WTC11 (cell line): ENCODE measurements at regions not wholly inside any gene's neighbourhood (a gene's known extent, or its start where the extent isn't known, plus 50 kb on each side); places are given as distances from the start of the nearest gene placed in this dataset.
"Not testable (repeated sequence)": the region's sequence is repeated elsewhere in the genome, so short reads cannot be mapped to it uniquely, and the experiment has no call there.

Source experiments
- ATAC-seq: fragments of 200-7000 bp; cut with Tn5 transposase; 2 replicates; pipeline ENCODE4 v1.10.0; 2021; ENCODE audit warnings: mild to moderate bottlenecking, moderate library complexity
- CTCF ChIA-PET: fragments of 300-600 bp; sonication (Branson Sonifier 250); formaldehyde crosslinking; loops from one replicate; lab custom pipeline; 2021; ENCODE audit warnings: antibody characterized with exemption; lab: Charles Lee
- POLR2A ChIA-PET: fragments of 350-600 bp; sonication (Branson Sonifier 250); formaldehyde crosslinking; loops from one replicate; lab custom pipeline; 2021; ENCODE audit warnings: antibody characterized with exemption; lab: Charles Lee
- DNase-seq: peaks from one replicate; pipeline ENCODE4 v3.0.0; 2021; ENCODE audit warnings: low spot score
- H3K27ac Mint-ChIP-seq: 2 replicates; pipeline ENCODE4 v1.8.0; 2021; ENCODE audit warnings: mixed read lengths
- H3K27me3 Mint-ChIP-seq: 2 replicates; pipeline ENCODE4 v1.8.0; 2021; ENCODE audit warnings: low read depth, mild to moderate bottlenecking, moderate library complexity, mixed read lengths
- H3K36me3 Mint-ChIP-seq: 2 replicates; pipeline ENCODE4 v1.8.0; 2021; ENCODE audit warnings: mixed read lengths
- H3K4me1 Mint-ChIP-seq: 2 replicates; pipeline ENCODE4 v1.8.0; 2022; ENCODE audit warnings: mixed read lengths
- H3K4me3 Mint-ChIP-seq: 2 replicates; pipeline ENCODE4 v1.8.0; 2021; ENCODE audit warnings: mild to moderate bottlenecking, moderate library complexity, mixed read lengths
- H3K9me3 Mint-ChIP-seq: 2 replicates; pipeline ENCODE4 v1.8.0; 2021; ENCODE audit warnings: mixed read lengths
- ELF4 ChIP-seq: sonication (generic); formaldehyde crosslinking; IDR thresholded peaks from 2 replicates; pipeline ENCODE4 v1.8.1; 2022; ENCODE audit warnings: low read depth, mild to moderate bottlenecking, moderate library complexity, missing genetic modification reagents
- GABPB1 ChIP-seq: sonication (generic); formaldehyde crosslinking; IDR thresholded peaks from 2 replicates; pipeline ENCODE4 v1.8.1; 2023; ENCODE audit warnings: mild to moderate bottlenecking, missing genetic modification reagents
- GTF2I ChIP-seq: fragments of 250-450 bp; sonication (Bioruptor Pico); conservative IDR thresholded peaks from 2 replicates; pipeline ENCODE4 v1.4.0; 2021; ENCODE audit warnings: mild to moderate bottlenecking
- HMGXB4 ChIP-seq: sonication (generic); formaldehyde crosslinking; IDR thresholded peaks from 2 replicates; pipeline ENCODE4 v1.8.1; 2023; ENCODE audit warnings: mild to moderate bottlenecking, moderate library complexity, missing genetic modification reagents
- IRF2 ChIP-seq: sonication (generic); formaldehyde crosslinking; IDR thresholded peaks from 2 replicates; pipeline ENCODE4 v1.8.0; 2022; ENCODE audit warnings: low read depth, missing genetic modification reagents, borderline replicate concordance
- MYBL2 ChIP-seq: sonication (generic); formaldehyde crosslinking; IDR thresholded peaks from 2 replicates; pipeline ENCODE4 v1.8.1; 2023; ENCODE audit warnings: mild to moderate bottlenecking, moderate library complexity, missing genetic modification reagents
- NR1H2 ChIP-seq: sonication (generic); formaldehyde crosslinking; IDR thresholded peaks from 2 replicates; pipeline ENCODE4 v1.9.0; 2021; ENCODE audit warnings: mild to moderate bottlenecking, moderate library complexity, missing genetic modification reagents
- NR3C1 ChIP-seq: sonication (generic); formaldehyde crosslinking; conservative IDR thresholded peaks from 2 replicates; pipeline ENCODE4 v1.8.1; 2023; ENCODE audit warnings: low read depth, mild to moderate bottlenecking, missing genetic modification reagents
- PRRX2 ChIP-seq: fragments of 250-450 bp; sonication (Bioruptor Pico); IDR thresholded peaks from 2 replicates; pipeline ENCODE4 v1.8.0; 2021; ENCODE audit warnings: mild to moderate bottlenecking
- RELA ChIP-seq: sonication (generic); formaldehyde crosslinking; IDR thresholded peaks from 2 replicates; pipeline ENCODE4 v1.8.1; 2022; ENCODE audit warnings: missing genetic modification reagents, mild to moderate bottlenecking, borderline replicate concordance
- RORB ChIP-seq: fragments of 250-450 bp; sonication (Bioruptor Pico); IDR thresholded peaks from 2 replicates; pipeline ENCODE4 v1.9.0; 2021; ENCODE audit warnings: mild to moderate bottlenecking
- ZBTB21 ChIP-seq: sonication (generic); formaldehyde crosslinking; IDR thresholded peaks from 2 replicates; pipeline ENCODE4 v1.8.1; 2023; ENCODE audit warnings: mild to moderate bottlenecking, missing genetic modification reagents, borderline replicate concordance
- ZNF121 ChIP-seq: sonication (generic); formaldehyde crosslinking; IDR thresholded peaks from 2 replicates; pipeline ENCODE4 v1.8.0; 2023; ENCODE audit warnings: missing genetic modification reagents
- ZNF317 ChIP-seq: sonication (generic); formaldehyde crosslinking; IDR thresholded peaks from 2 replicates; pipeline ENCODE4 v1.8.1; 2023; ENCODE audit warnings: low read depth, mild to moderate bottlenecking, moderate library complexity, missing genetic modification reagents, borderline replicate concordance
- ZNF423 ChIP-seq: fragments of 250-450 bp; sonication (Bioruptor Pico); IDR thresholded peaks from 2 replicates; pipeline ENCODE4 v2.1.2; 2022; ENCODE audit warnings: mild to moderate bottlenecking, moderate library complexity
- TF ChIP-seq, protein P1 (sequence below): sonication (generic); formaldehyde crosslinking; IDR thresholded peaks from 2 replicates; pipeline ENCODE4 v1.8.0; 2023; ENCODE audit warnings: missing genetic modification reagents, mild to moderate bottlenecking, borderline replicate concordance
- TF ChIP-seq, protein P2 (sequence below): sonication (generic); formaldehyde crosslinking; IDR thresholded peaks from 2 replicates; pipeline ENCODE4 v1.8.1; 2022; ENCODE audit warnings: mild to moderate bottlenecking, missing genetic modification reagents, moderate library complexity, borderline replicate concordance
- TF ChIP-seq, protein P3 (sequence below): fragments of 250-450 bp; sonication (Bioruptor Pico); IDR thresholded peaks from 2 replicates; pipeline ENCODE4 v1.9.0; 2021; ENCODE audit warnings: mild to moderate bottlenecking
- TF ChIP-seq, protein P4 (sequence below): fragments of 250-450 bp; sonication (Bioruptor Pico); conservative IDR thresholded peaks from 2 replicates; pipeline ENCODE4 v1.9.0; 2021; ENCODE audit warnings: mild to moderate bottlenecking

DNA sequence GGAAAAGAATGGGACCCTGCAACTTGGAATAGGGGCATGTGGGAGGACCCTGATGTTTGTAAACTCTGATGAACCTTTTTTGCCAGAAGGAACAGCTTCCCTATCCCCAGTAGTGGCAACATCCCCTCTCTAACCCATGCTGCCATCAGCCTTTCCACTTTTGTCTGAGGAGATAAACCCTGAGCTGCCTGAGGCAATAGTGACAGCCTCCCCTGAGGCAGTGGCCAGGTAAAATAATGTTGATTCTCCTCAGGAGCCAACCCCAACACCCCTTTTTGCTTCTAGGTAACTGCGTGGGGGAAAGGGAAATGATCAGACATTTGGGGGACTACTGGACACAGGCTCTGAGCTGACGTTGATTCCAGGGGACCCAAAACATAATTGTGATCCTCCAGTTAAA lies 106.8 kb upstream of the NPAS2 start (continued):
- TF ChIP-seq, protein P1, sequence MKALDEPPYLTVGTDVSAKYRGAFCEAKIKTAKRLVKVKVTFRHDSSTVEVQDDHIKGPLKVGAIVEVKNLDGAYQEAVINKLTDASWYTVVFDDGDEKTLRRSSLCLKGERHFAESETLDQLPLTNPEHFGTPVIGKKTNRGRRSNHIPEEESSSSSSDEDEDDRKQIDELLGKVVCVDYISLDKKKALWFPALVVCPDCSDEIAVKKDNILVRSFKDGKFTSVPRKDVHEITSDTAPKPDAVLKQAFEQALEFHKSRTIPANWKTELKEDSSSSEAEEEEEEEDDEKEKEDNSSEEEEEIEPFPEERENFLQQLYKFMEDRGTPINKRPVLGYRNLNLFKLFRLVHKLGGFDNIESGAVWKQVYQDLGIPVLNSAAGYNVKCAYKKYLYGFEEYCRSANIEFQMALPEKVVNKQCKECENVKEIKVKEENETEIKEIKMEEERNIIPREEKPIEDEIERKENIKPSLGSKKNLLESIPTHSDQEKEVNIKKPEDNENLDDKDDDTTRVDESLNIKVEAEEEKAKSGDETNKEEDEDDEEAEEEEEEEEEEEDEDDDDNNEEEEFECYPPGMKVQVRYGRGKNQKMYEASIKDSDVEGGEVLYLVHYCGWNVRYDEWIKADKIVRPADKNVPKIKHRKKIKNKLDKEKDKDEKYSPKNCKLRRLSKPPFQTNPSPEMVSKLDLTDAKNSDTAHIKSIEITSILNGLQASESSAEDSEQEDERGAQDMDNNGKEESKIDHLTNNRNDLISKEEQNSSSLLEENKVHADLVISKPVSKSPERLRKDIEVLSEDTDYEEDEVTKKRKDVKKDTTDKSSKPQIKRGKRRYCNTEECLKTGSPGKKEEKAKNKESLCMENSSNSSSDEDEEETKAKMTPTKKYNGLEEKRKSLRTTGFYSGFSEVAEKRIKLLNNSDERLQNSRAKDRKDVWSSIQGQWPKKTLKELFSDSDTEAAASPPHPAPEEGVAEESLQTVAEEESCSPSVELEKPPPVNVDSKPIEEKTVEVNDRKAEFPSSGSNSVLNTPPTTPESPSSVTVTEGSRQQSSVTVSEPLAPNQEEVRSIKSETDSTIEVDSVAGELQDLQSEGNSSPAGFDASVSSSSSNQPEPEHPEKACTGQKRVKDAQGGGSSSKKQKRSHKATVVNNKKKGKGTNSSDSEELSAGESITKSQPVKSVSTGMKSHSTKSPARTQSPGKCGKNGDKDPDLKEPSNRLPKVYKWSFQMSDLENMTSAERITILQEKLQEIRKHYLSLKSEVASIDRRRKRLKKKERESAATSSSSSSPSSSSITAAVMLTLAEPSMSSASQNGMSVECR = no peak
- no peak for TF ChIP-seq NR3C1 (CRISPR knock-in tag)
- TF ChIP-seq IRF2 (CRISPR knock-in tag) = no peak
- TF ChIP-seq GTF2I (CRISPR knock-in tag) = no peak
- TF ChIP-seq GABPB1 (CRISPR knock-in tag) = no peak
- TF ChIP-seq MYBL2 (CRISPR knock-in tag) = no peak
- TF ChIP-seq ZNF317 (CRISPR knock-in tag) = no peak
- TF ChIP-seq ZNF121 (CRISPR knock-in tag) = no peak
- TF ChIP-seq ZBTB21 = no peak
- TF ChIP-seq, protein P2, sequence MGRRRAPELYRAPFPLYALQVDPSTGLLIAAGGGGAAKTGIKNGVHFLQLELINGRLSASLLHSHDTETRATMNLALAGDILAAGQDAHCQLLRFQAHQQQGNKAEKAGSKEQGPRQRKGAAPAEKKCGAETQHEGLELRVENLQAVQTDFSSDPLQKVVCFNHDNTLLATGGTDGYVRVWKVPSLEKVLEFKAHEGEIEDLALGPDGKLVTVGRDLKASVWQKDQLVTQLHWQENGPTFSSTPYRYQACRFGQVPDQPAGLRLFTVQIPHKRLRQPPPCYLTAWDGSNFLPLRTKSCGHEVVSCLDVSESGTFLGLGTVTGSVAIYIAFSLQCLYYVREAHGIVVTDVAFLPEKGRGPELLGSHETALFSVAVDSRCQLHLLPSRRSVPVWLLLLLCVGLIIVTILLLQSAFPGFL (CRISPR knock-in tag) = no peak

DNA sequence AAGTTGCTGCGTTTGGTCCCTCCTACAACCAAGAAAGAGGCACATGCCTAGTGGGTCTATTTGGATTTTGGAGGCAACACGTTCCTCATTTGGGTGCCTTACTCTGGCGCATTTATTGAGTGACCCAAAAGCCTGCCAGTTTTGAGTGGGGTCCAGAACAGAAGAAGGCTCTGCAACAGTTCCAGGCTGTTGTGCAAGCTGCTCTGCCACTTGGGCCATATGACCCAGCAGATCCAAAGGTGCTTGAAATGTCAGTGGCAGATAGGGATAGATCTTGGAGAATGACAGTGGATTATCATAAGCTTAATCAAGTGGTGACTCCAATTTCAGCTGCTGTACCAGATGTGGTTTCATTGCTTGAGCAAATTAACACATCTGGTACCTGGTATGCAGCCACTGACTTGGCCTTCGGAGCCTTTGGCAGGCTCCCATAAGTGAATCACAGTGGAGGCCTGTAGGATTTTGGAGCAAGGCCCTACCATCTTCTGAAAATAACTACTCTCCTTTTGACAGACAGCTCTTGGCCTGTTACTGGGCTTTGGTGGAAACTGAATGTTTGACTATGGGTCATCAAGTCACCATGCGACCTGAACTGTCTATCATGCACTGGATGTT lies 105.4 kb upstream of the NPAS2 start:
- H3K36me3 Mint-ChIP-seq, H3K4me1 Mint-ChIP-seq, H3K9me3 Mint-ChIP-seq, H3K27me3 Mint-ChIP-seq, CTCF ChIA-PET, DNase-seq, ATAC-seq, H3K4me3 Mint-ChIP-seq, POLR2A ChIA-PET, H3K27ac Mint-ChIP-seq: not testable (repeated sequence)

DNA sequence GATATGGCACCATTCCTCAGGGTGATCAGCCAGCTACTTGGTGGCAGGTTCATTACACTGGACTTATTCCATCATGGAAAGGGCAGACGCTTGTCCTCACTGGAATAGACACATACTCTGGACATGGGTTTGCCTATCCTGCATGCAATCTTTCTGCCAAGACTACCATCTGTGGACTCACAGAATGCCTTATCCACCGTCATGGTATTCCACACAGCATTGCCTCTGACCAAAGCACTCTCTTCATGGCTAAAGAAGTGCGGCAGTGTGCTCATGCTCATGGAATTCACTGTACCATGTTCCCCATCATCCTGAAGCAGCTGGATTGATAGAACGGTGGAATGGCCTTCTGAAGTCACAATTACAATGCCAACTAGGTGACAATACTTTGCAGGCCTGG lies 104.1 kb upstream of the NPAS2 start:
- H3K9me3 Mint-ChIP-seq, POLR2A ChIA-PET, ATAC-seq, H3K4me3 Mint-ChIP-seq, H3K4me1 Mint-ChIP-seq, DNase-seq, CTCF ChIA-PET, H3K36me3 Mint-ChIP-seq, H3K27me3 Mint-ChIP-seq, H3K27ac Mint-ChIP-seq: not testable (repeated sequence)

DNA sequence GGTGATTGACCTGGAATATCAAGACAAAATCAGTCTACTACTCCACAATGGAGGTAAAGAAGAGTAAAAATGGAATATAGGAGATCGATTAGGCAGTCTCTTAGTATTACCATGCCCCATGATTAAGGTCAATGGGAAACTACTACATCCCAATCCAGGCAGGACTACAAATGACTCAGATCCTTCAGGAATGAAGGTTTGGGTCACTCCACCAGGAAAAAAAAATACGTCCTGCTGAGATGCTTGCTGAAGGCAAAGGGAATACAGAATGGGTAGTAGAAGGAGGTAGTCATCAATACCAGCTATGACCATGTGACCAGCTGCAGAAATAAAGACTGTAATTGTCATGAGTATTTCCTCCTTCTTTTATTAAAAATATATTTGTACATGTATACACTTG lies 103.4 kb upstream of the NPAS2 start:
- Mint-ChIP-seq H3K36me3 (no peaks in the 10 kb centered on the region), H3K27me3 (no peaks in the 10 kb centered on the region), H3K27ac (no peak overlapping the region), H3K4me1 (no peaks in the 10 kb centered on the region), H3K4me3 (no peak overlapping the region), H3K9me3 (no peaks in the 10 kb centered on the region; the same call in 1 of the 2 replicates)
- no peak for DNase-seq
- ChIA-PET CTCF (no interaction called here), POLR2A (no interaction called here)
- ATAC-seq = no peak
- TF ChIP-seq ELF4 = no peak
- no peak for TF ChIP-seq ZNF423 (CRISPR knock-in tag)
- TF ChIP-seq, protein P3, sequence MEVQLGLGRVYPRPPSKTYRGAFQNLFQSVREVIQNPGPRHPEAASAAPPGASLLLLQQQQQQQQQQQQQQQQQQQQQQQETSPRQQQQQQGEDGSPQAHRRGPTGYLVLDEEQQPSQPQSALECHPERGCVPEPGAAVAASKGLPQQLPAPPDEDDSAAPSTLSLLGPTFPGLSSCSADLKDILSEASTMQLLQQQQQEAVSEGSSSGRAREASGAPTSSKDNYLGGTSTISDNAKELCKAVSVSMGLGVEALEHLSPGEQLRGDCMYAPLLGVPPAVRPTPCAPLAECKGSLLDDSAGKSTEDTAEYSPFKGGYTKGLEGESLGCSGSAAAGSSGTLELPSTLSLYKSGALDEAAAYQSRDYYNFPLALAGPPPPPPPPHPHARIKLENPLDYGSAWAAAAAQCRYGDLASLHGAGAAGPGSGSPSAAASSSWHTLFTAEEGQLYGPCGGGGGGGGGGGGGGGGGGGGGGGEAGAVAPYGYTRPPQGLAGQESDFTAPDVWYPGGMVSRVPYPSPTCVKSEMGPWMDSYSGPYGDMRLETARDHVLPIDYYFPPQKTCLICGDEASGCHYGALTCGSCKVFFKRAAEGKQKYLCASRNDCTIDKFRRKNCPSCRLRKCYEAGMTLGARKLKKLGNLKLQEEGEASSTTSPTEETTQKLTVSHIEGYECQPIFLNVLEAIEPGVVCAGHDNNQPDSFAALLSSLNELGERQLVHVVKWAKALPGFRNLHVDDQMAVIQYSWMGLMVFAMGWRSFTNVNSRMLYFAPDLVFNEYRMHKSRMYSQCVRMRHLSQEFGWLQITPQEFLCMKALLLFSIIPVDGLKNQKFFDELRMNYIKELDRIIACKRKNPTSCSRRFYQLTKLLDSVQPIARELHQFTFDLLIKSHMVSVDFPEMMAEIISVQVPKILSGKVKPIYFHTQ (CRISPR knock-in tag) = no peak
- no peak for TF ChIP-seq NR1H2 (CRISPR knock-in tag)
- no peak for TF ChIP-seq RELA
- TF ChIP-seq PRRX2 (CRISPR knock-in tag) = no peak
- TF ChIP-seq, protein P4, sequence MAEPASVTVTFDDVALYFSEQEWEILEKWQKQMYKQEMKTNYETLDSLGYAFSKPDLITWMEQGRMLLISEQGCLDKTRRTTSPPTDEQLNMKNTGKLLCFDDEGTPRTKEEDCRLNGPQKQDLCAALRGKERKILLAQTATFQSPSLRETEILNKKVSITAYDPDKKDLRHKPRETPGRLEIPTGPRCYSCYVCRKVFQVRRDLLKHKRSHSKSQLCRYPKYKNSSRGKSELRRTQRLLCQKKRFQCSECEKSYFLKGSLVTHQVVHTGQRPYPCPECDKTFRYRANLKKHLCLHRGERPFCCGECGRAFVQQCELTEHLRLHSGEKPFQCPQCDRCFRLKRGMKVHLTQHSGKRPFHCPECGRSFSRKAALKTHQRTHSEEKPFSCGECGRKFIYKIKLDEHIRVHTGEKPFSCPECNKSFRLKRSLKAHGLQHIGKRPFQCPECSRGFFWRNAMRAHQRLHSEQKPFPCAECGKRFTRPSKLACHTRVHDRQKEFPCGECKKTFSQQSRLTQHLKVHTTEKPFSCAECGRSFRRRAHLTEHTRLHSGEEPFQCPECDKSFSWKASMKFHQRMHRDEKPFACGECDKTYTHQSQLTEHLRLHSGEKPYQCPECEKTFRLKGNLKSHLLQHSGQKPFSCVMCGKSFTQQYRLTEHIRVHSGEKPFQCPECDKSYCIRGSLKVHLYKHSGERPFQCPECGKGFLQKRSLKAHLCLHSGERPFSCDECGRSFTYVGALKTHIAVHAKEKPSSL (CRISPR knock-in tag) = no peak
- no peak for TF ChIP-seq RORB
- no peak for TF ChIP-seq HMGXB4 (CRISPR knock-in tag)
